ENCODE measurements at regions not wholly inside any gene's neighbourhood (a gene's known extent, or its start where the extent isn't known, plus 50 kb on each side); places are given as distances from the start of the nearest gene placed in this dataset.

- no peak for DNase-seq (ENCODE audit: extremely low read depth, low read depth)
These were observed 503.8 kb downstream of the INHBA start for GRCh38 chr7:41199136-41199535.

GRCh38 chr7:41198502-41198901 lies 504.4 kb downstream of the INHBA start:
- no peak for DNase-seq (ENCODE audit: extremely low read depth, low read depth)

- DNase-seq (ENCODE audit: extremely low read depth, low read depth): no peak
These were observed 505.1 kb downstream of the INHBA start for GRCh38 chr7:41197769-41198168.

- no peak for DNase-seq (ENCODE audit: extremely low read depth, low read depth)
These were observed 509.1 kb downstream of the INHBA start for GRCh38 chr7:41193738-41194282.

GRCh38 chr7:41190581-41190980 lies 512.3 kb downstream of the INHBA start:
- no peak for DNase-seq (ENCODE audit: extremely low read depth, low read depth)

- peak; percentile 87 for DNase-seq (ENCODE audit: extremely low read depth, low read depth)
These were observed 513.0 kb downstream of the INHBA start for GRCh38 chr7:41189866-41190265.

- DNase-seq (ENCODE audit: extremely low read depth, low read depth): peak; percentile 56
These were observed 514.4 kb downstream of the INHBA start for GRCh38 chr7:41188163-41189130.

- no peak for DNase-seq (ENCODE audit: extremely low read depth, low read depth)
These were observed 515.6 kb downstream of the INHBA start for GRCh38 chr7:41187322-41187721.

- no peak for DNase-seq (ENCODE audit: extremely low read depth, low read depth)
These were observed 517.0 kb downstream of the INHBA start for GRCh38 chr7:41185851-41186250.

GRCh38 chr7:41183741-41184140 lies 519.1 kb downstream of the INHBA start:
- DNase-seq (ENCODE audit: extremely low read depth, low read depth): no peak

- no peak for DNase-seq (ENCODE audit: extremely low read depth, low read depth)
These were observed 520.1 kb downstream of the INHBA start for GRCh38 chr7:41182782-41183181.

GRCh38 chr7:41175435-41175834 lies 527.5 kb downstream of the INHBA start:
- DNase-seq (ENCODE audit: extremely low read depth, low read depth): no peak

- no peak for DNase-seq (ENCODE audit: extremely low read depth, low read depth)
These were observed 528.4 kb downstream of the INHBA start for GRCh38 chr7:41174521-41174920.

GRCh38 chr7:41170466-41170865 lies 532.4 kb downstream of the INHBA start:
- no peak for DNase-seq (ENCODE audit: extremely low read depth, low read depth)

GRCh38 chr7:41169317-41169716 lies 533.6 kb downstream of the INHBA start:
- no peak for DNase-seq (ENCODE audit: extremely low read depth, low read depth)

- DNase-seq (ENCODE audit: extremely low read depth, low read depth): no peak
These were observed 535.1 kb downstream of the INHBA start for GRCh38 chr7:41167836-41168235.

- no peak for DNase-seq (ENCODE audit: extremely low read depth, low read depth)
These were observed 538.5 kb downstream of the INHBA start for GRCh38 chr7:41164440-41164839.

GRCh38 chr7:41163991-41164390 lies 538.9 kb downstream of the INHBA start:
- DNase-seq (ENCODE audit: extremely low read depth, low read depth): no peak

- no peak for DNase-seq (ENCODE audit: extremely low read depth, low read depth)
These were observed 540.3 kb downstream of the INHBA start for GRCh38 chr7:41162612-41163011.

GRCh38 chr7:41161041-41161587 lies 541.8 kb downstream of the INHBA start:
- DNase-seq (ENCODE audit: extremely low read depth, low read depth): no peak

- no peak for DNase-seq (ENCODE audit: extremely low read depth, low read depth)
These were observed 546.6 kb downstream of the INHBA start for GRCh38 chr7:41156268-41156667.

- no peak for DNase-seq (ENCODE audit: extremely low read depth, low read depth)
These were observed 549.6 kb downstream of the INHBA start for GRCh38 chr7:41153268-41153667.

Data from NCI-H460 (cell line).